Spleen (tissue), 7 donors: ENCODE measurements at regions not wholly inside any gene's neighbourhood (a gene's known extent, or its start where the extent isn't known, plus 50 kb on each side); places are given as distances from the start of the nearest gene placed in this dataset.

ENCODE experiments used
- CTCF ChIP-seq, 11 experiments: fragments of 200-600 bp in 7 of 11; fragments of 450-650 bp in 4 of 11; sonication (generic) in 4 of 11; IDR thresholded peaks in 8 of 11; conservative IDR thresholded peaks in 3 of 11; 1 replicate in 7 of 11; 2 replicates in 4 of 11; pipeline versions ENCODE4 v1.4.0 to v1.8.0; 2016 to 2021; ENCODE audit warnings: antibody characterized with exemption in 11 of 11, inconsistent platforms in 4 of 11, mild to moderate bottlenecking in 1 of 11
- POLR2AphosphoS5 ChIP-seq, 3 donors: sonication (generic); formaldehyde crosslinking; IDR thresholded peaks; one replicate each; pipeline ENCODE4 v1.5.1; 2017; ENCODE audit warnings: antibody characterized with exemption in 3 of 3
- donor health status: DM: no; HTN: no; CAD: no; lungs with moderate emphysema.
- donor health status: DM: no; HTN: no; CAD: no.
- donor health status: DM: no; HTN: no; CAD: no.

GRCh38 chr7:35336444-35336843 lies 82.5 kb upstream of the TBX20 start:
- TF ChIP-seq CTCF (IDR thresholded peaks at IDR 0.05 in 8 of 11, conservative IDR thresholded peaks at IDR 0.05 in 3 of 11) (no peak), POLR2AphosphoS5 (IDR thresholded peaks at IDR 0.05) (no peak)
